ENCODE measurements at regions not wholly inside any gene's neighbourhood (a gene's known extent, or its start where the extent isn't known, plus 50 kb on each side); places are given as distances from the start of the nearest gene placed in this dataset.

- TF ChIP-seq, protein P1, sequence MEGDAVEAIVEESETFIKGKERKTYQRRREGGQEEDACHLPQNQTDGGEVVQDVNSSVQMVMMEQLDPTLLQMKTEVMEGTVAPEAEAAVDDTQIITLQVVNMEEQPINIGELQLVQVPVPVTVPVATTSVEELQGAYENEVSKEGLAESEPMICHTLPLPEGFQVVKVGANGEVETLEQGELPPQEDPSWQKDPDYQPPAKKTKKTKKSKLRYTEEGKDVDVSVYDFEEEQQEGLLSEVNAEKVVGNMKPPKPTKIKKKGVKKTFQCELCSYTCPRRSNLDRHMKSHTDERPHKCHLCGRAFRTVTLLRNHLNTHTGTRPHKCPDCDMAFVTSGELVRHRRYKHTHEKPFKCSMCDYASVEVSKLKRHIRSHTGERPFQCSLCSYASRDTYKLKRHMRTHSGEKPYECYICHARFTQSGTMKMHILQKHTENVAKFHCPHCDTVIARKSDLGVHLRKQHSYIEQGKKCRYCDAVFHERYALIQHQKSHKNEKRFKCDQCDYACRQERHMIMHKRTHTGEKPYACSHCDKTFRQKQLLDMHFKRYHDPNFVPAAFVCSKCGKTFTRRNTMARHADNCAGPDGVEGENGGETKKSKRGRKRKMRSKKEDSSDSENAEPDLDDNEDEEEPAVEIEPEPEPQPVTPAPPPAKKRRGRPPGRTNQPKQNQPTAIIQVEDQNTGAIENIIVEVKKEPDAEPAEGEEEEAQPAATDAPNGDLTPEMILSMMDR (IDR thresholded peaks at IDR 0.05), result no peak
- no peak for TF ChIP-seq EP300 (IDR thresholded peaks at IDR 0.05; ENCODE audit: low read depth)
- no peak for TF ChIP-seq POLR2A (IDR thresholded peaks at IDR 0.05)
- no peak for TF ChIP-seq POLR2AphosphoS5 (IDR thresholded peaks at IDR 0.05)
Observed at GRCh38 chr13:61148211-61148610, 267.4 kb downstream of the PCDH20 start.

All from transverse colon (tissue), 4 donors.